T47D (cell line): ENCODE measurements at regions not wholly inside any gene's neighbourhood (a gene's known extent, or its start where the extent isn't known, plus 50 kb on each side); places are given as distances from the start of the nearest gene placed in this dataset.

Experiments used
- DNase-seq, 2 experiments: peaks; one replicate each; pipeline versions ENCODE4 v3.0.0 to v3.0.0-alpha.2; 2011 to 2012; ENCODE audit warnings: low read depth in 1 of 2, low spot score in 1 of 2
- JUND ChIP-seq: IDR thresholded peaks from 2 replicates; pipeline ENCODE4 v1.6.1; 2012; ENCODE audit warnings: low read depth
- in situ Hi-C: cut with HindIII; loops from 2 replicates; pipeline ENCODE4 v1.10.0; 2016; ENCODE audit warnings: low sequenced_read_pairs, low pct_unique_long_range_greater_than_20kb

DNA sequence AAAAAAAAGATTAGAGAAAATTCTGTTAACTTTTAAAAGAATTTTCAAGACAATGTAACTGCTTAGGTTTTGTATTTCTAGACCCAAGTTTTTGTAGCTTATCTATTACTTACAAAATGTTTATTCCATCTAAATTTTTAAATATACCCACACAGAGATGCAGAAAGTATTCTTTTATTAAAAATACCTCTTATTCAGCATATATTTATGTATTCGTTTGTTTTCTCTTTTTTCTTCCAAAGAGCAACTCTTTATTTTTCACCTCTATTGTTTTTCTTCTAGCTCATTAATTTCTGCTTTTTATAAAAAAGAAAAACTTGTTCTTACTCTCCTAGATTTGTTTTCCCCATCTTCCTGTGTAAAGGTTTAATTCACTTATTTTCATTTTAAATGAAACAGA, 180.3 kb downstream of the ZDHHC21 start:
- DNase-seq: no peak
- no peak for TF ChIP-seq JUND
- in situ Hi-C loops: no loop called here

DNA sequence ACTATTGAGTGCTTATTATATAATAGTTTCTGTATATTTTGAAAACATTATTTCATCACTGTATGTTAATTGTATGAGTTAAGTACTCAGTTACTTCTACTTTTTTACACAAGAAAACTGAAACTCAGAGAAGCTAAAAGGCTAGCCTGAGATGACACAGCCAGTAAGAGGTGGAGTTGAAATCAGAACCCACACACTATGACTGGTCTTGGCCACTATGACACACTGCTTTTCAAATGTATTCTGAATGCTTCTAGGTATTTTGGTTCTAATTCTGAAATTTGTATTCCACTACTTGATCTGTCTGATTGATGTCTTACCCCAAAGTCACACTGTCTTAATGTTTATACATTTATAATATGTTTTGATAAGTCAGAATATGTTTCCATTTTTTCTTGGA, 181.8 kb downstream of the ZDHHC21 start:
- no peak for TF ChIP-seq JUND
- no peak for DNase-seq
- in situ Hi-C loops: no loop called here

DNA sequence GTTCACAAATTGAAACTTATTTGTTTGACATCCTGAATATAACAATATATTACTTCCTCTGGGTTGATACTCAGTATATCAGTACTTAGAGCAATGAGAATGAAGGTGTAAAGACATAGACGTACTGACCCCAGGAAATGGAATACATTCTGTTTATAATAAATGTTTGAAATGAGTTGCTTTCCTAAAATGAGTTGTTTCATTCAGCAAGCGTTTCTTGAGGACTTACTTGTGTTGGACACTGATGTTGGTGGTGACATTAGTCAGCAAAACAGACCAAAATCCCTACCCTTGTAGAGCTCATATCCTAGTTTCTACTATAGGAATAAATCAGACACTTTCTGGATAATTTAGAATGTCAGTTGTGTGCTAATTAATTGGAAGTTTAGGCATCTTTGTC, 184.3 kb downstream of the ZDHHC21 start:
- in situ Hi-C loops: no loop called here
- no peak for TF ChIP-seq JUND
- DNase-seq: no peak

DNA sequence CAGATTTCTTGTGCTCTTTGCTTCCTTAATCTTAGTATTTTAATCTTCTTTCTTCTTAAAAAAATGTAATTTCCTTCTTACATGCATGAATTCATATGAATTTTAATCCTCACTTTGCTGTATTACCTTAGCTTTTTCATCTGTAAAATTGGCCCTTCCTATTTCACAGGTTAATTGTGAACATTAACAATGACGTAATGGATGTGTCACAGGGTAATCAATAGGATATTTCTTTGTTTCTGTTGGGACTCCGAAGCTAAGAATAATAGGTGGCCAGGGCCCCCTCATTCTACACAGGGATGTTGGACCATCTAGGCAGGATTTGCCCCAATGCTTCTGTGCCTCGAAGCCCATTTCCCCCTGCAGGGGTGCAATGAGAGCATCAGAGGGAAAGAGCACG, 187.4 kb upstream of the NFIB start:
- DNase-seq: no peak
- no peak for TF ChIP-seq JUND
- in situ Hi-C loops: no loop called here

DNA sequence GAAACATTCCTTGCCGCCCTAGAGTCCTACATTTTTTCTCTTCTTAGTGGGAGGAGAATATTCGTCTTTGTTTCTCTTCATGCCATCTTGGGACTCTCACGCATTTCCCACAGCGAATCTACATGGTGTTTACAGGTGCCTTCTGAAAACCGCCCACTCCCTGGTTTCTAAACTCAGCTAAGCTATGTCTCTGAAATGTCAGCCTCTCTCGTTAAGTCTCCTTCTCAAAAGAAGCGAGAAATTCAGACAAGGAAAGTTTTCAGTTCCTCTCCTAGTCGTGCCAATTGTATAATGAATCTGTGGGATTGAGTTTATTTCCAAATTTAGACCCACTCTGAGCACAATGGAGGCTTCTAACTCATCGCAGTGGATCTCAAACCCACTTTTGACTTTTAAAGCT, 186.8 kb upstream of the NFIB start:
- TF ChIP-seq JUND: no peak
- in situ Hi-C loops: no loop called here
- no peak for DNase-seq

DNA sequence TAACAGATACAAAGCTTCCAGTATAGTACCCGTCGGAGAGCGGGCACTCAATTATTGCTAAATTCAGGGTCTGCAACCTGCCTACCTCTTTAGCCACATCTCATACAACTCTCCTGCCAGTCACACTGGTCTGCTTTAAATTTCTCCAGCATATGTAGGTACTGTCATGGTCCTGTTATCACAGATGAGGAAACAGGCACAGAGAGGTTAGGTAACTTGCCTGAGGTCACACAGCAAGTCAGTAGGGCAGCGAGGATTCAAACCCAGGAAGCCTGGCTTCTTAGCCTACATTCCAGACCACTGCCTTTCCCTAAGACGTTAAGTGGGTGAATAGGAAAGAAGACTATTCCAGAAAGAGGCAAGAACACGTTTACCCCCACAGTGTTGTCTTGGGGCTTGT, 186.0 kb upstream of the NFIB start:
- in situ Hi-C loops: no loop called here

DNA sequence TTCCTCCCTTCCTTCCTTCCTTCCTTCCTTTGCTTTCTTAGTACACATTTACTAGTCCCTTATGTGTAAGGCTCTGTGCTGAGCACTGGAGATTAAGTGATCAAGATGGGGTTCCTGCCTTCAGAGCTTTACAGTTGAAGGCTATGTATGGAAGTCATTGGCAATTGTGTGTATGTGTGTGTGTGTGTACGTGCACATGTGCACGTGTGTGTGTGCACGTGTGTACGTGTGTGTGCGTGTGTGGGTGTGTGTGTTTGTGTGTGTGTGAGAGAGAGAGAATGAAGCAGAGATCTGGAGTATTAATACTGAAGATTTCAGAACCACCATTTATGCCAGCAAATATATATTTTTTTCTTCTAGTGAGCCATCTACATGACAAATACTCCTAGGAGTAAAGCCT, 184.9 kb upstream of the NFIB start:
- in situ Hi-C loops: no loop called here
- DNase-seq: no peak
- TF ChIP-seq JUND: no peak

More for the DNA sequence above, 186.0 kb upstream of the NFIB start:
- TF ChIP-seq JUND: no peak
- DNase-seq: no peak

DNA sequence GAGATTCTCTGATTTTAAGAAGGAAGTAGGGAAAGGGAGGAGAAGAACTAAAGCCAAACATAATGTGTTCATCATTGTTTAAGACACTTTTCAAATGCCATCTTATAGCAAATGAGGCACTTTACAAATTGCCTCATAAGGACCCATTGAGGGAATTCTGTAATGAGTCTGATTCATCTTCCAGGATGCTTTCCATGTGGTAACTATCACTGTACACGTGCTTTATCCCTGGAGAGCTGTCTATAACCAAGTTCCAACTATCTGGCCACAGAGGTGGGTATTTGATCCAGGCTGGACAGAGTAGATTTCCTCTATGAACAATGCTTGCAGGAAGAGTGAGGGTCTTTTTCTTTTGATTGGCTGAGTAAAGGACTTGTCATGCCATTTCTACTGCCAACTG, 183.5 kb upstream of the NFIB start:
- DNase-seq: no peak
- no peak for TF ChIP-seq JUND
- in situ Hi-C loops: no loop called here

DNA sequence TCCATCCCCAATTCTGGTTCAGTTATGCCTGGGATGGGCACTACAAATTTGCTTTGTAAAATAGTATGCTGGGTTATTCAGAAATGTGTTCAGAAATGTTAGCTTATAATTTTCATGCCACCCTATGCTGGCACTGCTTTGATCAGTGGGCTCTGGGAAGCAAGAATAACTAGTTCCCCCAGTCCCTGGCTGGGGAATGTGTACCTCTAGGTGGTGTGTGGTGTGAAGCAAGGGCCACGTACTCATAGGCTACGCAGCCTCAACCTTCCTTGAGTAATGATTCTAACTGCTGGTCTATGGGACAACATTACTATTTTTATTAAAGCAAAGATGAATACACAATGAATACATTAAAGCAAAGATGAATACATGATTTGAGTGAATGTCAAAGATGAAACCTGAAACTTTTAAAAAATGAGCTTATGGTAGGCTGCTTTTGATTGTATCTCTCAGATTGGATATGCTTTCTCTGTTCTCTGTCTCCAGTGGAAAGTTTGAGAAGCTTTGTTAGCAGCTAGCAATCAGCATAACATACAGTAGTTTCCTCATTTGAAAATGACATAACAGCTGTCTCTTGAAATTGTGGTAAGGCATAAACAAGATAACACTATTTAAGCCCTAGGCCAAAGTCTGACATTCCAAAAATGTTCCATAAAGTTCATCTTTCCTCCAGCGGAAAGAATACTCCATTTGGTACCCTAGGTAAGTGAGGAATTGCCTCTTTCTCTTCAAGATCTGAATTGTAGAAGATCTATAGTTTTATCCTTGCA, 174.7 kb upstream of the NFIB start:
- in situ Hi-C loops: no loop called here

DNA sequence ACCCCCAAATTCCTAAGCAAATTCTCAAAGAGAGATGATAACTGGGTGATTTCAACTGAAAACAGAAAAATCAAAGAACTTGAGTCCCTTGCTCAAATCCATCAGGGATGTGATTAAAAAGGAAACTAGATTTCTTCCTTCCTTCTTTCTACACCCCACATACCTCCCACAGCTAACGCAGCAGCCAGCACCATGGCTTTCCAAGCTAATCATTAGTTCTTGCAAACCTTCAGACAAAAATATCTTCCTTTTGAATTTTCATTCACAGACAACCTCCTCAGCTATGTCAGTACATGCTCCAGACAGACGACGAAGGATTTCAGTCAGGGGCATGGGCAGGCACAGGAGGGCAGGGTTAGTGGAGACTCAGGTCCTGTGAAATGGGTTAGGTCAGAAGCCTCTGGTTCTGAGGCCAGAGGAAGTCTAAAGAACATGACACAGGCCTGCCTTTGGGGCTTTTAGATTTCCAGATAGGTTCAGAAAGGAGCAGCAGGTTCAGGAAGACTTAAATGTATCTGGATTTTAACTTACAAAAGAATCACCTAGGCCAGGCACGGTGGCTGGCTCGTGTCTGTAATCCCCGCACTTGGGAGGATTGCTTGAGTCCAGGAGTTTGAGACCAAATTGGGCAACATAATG, 173.7 kb upstream of the NFIB start:
- in situ Hi-C loops: no loop called here
- no peak for DNase-seq
- no peak for TF ChIP-seq JUND

More for the DNA sequence above, 174.7 kb upstream of the NFIB start:
- no peak for TF ChIP-seq JUND
- DNase-seq: peak in 1 of 2 experiments; percentile 62

DNA sequence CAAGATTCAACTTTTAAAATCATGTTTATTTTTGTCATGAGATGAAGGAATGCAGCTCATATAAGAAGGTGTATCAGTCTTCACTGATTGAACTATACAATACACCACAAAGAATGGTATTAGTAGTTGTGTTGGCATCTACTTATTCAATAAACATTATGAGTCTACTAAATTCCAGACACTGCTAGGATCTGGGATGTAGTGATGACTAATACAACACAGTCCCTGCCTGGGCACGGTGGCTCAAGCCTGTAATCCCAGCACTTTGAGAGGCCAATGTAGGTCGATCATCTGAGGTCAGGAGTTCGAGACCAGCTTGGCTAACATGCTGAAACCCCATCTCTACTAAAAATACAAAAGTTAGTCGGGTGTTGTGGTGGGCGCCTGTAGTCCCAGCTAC, 171.4 kb upstream of the NFIB start:
- no peak for TF ChIP-seq JUND
- in situ Hi-C loops: no loop called here
- no peak for DNase-seq

DNA sequence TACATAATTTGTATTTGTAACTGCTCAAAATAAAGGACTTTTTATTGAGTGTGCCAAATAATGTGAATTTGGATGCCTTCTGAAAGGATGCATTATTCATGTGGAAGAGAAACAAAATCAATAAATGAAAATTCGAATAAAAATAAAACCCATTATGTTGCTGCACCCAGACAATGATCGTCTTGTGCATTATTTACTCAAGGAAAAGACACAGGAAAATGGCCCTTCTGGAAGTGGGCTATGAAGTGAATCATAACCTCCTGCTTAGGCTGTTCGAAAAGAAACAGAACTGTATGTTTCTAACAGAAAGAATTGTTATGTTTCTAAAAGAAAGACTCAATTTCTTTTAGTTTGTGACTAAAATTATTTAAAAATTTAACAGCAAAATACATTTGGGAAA, 168.9 kb upstream of the NFIB start:
- no peak for DNase-seq
- TF ChIP-seq JUND: no peak
- in situ Hi-C loops: no loop called here

DNA sequence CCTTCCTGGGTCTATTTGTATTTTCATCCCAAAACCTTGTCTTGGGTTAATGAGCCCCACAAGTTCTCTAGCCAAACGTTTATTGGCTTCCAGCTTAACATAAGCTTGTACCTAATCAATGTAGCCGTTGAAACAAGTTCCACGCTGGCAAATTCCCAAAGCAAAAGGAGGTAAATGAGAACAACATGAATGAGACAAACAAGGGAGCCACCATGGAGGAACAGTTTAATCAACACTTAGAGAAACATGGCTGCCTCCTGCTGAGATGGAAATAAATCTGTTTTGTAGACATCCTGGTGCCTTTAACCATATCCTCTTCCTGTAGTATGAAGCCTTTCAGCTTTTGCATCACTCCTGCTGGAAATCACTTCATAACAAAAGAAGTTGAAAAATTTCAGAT, 166.6 kb upstream of the NFIB start:
- in situ Hi-C loops: no loop called here
- TF ChIP-seq JUND: no peak
- no peak for DNase-seq

DNA sequence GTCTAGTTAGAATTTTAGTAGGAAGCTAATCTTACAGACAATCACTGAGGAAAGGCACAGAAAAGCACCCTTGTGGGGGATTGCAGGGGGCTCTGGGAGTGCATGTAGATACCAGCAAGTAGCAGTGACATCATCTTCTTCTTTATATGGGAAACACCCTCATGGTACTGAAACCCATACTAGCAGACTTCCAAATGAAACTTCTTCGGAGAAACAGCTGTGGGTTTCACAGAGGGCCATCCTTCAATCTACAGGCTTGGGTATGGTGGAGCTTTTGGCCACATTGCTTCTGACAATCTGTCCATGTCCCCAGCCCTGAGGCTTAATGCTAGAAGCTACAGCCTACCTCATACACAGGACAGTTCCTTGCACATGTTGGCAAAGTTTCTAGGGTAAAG, 165.2 kb upstream of the NFIB start:
- TF ChIP-seq JUND: no peak
- in situ Hi-C loops: no loop called here
- DNase-seq: no peak
